Liver (tissue), 3 donors: ENCODE measurements at regions not wholly inside any gene's neighbourhood (a gene's known extent, or its start where the extent isn't known, plus 50 kb on each side); places are given as distances from the start of the nearest gene placed in this dataset.
"Not testable (repeated sequence)": the region's sequence is repeated elsewhere in the genome, so short reads cannot be mapped to it uniquely, and the experiment has no call there.

Source experiments
- CTCF ChIP-seq: fragments of 150-350 bp; IDR thresholded peaks from 2 replicates; pipeline ENCODE4 v1.5.1; 2017; ENCODE audit warnings: improper control_type of control experiment, low read depth, low read length; ENCODE audit not compliant: missing input control
- RXRA ChIP-seq, 2 donors: IDR thresholded peaks; 2 replicates each; pipeline ENCODE4 v1.6.1; 2017 to 2018; ENCODE audit warnings: antibody characterized with exemption in 2 of 2, mild to moderate bottlenecking in 1 of 2
- donor health status: healthy.
- donor health status: healthy.

GRCh38 chr15:31644761-31645160 is 318.1 kb downstream of the KLF13 start:
- TF ChIP-seq CTCF; RXRA (IDR thresholded peaks at IDR 0.05): not testable (repeated sequence)
